Fibroblast of villous mesenchyme (primary cell): ENCODE measurements at regions not wholly inside any gene's neighbourhood (a gene's known extent, or its start where the extent isn't known, plus 50 kb on each side); places are given as distances from the start of the nearest gene placed in this dataset.
A peak's percentile ranks its signal among the peaks of the same experiment; 100 is the strongest.

ENCODE experiments used
- DNase-seq: peaks from one replicate; pipeline ENCODE4 v3.0.0-alpha.2; 2010; ENCODE audit warnings: low read depth
- H3K4me3 ChIP-seq: 2 replicates; pipeline ENCODE4 v1.5.1; 2011; ENCODE audit warnings: low read depth, mild to moderate bottlenecking, low read length
- TF ChIP-seq, protein P1 (sequence below): IDR thresholded peaks from 2 replicates; pipeline ENCODE4 v1.5.1; 2012; ENCODE audit warnings: low read depth, mild to moderate bottlenecking, low read length; ENCODE audit not compliant: insufficient read depth

DNA sequence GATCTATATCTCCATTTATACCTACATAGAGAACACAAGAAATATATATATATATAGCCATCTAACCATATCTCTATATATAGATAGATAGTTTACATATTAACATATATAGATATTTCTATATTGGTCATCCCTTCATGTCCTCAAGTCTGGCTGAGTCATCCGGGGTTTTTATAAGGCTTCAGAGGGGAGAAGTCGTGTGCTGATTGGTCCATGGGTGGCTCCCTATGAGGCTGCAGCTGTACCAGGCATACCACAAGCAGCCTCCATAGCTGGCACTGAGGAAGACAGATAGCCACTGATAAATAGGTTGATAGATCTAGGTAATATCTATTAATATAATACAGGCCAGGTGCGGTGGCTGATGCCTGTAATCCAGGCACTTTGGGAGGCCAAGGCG is 618.3 kb upstream of the SETBP1 start:
- TF ChIP-seq, protein P1, sequence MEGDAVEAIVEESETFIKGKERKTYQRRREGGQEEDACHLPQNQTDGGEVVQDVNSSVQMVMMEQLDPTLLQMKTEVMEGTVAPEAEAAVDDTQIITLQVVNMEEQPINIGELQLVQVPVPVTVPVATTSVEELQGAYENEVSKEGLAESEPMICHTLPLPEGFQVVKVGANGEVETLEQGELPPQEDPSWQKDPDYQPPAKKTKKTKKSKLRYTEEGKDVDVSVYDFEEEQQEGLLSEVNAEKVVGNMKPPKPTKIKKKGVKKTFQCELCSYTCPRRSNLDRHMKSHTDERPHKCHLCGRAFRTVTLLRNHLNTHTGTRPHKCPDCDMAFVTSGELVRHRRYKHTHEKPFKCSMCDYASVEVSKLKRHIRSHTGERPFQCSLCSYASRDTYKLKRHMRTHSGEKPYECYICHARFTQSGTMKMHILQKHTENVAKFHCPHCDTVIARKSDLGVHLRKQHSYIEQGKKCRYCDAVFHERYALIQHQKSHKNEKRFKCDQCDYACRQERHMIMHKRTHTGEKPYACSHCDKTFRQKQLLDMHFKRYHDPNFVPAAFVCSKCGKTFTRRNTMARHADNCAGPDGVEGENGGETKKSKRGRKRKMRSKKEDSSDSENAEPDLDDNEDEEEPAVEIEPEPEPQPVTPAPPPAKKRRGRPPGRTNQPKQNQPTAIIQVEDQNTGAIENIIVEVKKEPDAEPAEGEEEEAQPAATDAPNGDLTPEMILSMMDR: no peak
- H3K4me3 ChIP-seq: no peak overlapping the region
- DNase-seq: no peak

DNA sequence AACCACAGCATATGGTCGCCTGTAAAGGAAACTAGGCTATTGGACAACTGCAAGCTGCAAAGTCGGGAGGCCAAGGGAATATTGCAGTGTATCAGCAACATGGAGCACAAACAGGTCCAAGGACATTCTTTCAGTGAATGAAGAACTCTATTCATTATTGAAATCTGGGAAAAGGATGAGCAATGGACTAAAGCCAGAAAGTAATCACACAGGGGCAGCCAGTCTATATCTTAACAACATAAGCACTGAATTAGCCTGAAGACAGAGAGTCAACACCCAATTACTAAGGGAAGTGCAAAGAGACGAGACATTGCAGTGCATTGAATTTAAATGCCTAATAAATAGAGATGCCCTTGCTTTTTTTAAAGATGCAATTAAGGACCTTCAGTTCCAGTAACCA is 615.5 kb upstream of the SETBP1 start:
- TF ChIP-seq, protein P1: no peak
- H3K4me3 ChIP-seq: no peak overlapping the region
- DNase-seq: no peak

DNA sequence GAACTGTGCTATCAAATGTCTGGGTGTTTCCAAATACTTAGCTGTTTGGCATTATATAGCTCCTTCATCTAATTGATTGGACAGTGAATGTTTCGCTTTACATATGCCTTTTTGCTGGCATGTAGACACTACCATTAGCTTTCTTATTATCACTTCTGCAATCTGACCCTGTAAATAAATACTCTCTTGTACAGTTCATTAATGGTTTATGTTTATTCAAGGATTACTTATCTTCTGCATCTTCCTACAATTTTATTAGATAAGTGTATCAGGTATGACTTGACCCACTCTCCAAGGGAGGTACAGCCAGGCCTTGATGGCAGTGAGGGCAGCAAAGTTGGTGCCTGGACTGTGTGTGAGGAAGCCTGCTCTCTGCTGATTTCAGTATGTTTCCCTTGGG is 614.1 kb upstream of the SETBP1 start:
- no peak overlapping the region for H3K4me3 ChIP-seq
- TF ChIP-seq, protein P1: no peak
- no peak for DNase-seq

DNA sequence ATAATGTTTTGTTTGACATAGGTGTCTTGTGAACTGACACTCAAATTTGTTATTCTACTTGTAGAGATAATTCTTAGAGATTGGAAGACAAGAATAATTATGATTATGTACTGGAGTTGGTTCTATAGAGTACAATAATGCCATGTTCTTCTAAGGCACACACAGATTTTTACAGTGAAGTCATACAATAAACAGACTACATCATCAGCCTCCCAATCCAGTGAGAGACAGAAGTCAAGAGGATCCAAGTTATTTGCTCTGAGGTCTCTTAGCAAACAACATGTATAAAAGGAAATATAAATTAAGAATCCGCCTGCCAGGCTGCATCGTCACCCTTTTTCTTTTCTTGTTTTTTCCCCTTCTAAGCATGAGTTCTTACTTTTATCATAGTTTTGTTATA is 613.5 kb upstream of the SETBP1 start:
- TF ChIP-seq, protein P1: no peak
- no peak for DNase-seq
- no peak overlapping the region for H3K4me3 ChIP-seq

DNA sequence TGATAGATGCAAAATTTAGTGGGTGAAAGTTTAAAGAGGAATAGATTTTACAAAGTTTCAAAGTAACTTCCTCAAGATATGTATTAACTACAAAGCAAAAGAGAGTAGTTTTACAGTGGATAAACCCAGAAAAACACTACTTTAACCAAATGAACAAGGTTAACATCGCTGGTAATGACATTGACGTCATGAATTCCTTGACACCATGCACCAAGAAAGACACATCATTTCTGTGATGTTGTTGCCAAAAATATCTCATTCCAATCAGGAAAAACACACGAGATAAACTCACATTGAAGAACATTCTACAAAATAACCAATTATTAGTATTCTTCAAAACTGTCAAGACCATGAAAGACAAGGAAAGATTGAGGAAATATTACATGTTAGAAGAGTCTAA is 605.6 kb upstream of the SETBP1 start:
- no peak for DNase-seq

DNA sequence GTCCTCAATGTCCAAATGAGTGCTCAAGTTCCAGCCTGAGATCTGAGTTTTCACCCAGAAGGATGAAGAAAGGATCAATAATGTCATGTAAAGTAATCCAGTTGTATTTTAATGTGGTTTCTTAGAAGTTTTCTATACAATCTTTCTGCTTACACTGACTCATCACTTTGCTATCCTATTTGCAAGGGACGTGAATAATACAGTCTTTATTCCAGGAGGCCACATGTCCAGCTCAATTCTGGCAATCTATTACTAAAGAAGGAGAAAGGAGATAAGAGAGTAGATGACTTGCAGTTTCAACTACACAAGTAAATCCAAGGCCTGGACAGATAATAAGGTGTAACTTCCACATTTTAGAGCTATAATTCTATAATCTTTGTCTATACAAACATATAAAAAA is 601.1 kb upstream of the SETBP1 start:
- TF ChIP-seq, protein P1: no peak
- peak; percentile 44 for DNase-seq

More for the DNA sequence above, 605.6 kb upstream of the SETBP1 start:
- H3K4me3 ChIP-seq: no peak overlapping the region
- TF ChIP-seq, protein P1: no peak

DNA sequence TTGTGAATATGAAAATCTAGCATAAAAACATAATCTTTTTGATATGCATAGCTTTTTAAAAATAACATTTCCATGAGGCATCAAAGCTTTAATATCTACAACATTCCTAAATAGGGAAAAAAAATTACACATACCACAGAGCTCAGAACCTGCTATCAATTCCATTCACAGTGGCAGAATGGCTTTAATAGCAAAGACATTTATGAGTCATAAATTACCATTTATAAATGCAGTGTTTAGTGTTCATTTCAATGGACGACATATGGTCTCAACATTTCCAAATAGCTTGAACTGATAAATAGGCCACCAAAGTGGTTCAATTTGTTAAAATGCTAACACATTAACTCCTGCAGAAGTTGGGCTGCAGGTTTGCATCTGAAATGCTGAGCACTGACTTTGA is 600.6 kb upstream of the SETBP1 start:
- no peak for DNase-seq
- TF ChIP-seq, protein P1: no peak
- H3K4me3 ChIP-seq: no peak overlapping the region

More for the DNA sequence above, 601.1 kb upstream of the SETBP1 start:
- no peak overlapping the region for H3K4me3 ChIP-seq
